Osteoblast (primary cell): ENCODE measurements at regions not wholly inside any gene's neighbourhood (a gene's known extent, or its start where the extent isn't known, plus 50 kb on each side); places are given as distances from the start of the nearest gene placed in this dataset.
A peak's percentile ranks its signal among the peaks of the same experiment; 100 is the strongest.

ENCODE experiments used
- DNase-seq: peaks from one replicate; pipeline ENCODE4 v3.0.0; 2011; ENCODE audit warnings: low spot score, mixed read lengths; ENCODE audit not compliant: insufficient read length; ENCODE audit errors: missing footprints
- H2AFZ ChIP-seq: 2 replicates; pipeline ENCODE4 v1.6.0; 2011; ENCODE audit warnings: mild to moderate bottlenecking, low read length
- H3K27ac ChIP-seq: 2 replicates; pipeline ENCODE4 v1.5.1; 2011; ENCODE audit warnings: mild to moderate bottlenecking, low read depth, low read length, moderate library complexity
- H3K27me3 ChIP-seq: 2 replicates; pipeline ENCODE4 v1.6.0; 2012; ENCODE audit warnings: mild to moderate bottlenecking, control low read depth, inconsistent platforms, low read length, moderate library complexity; ENCODE audit not compliant: insufficient read depth
- H3K36me3 ChIP-seq: 2 replicates; pipeline ENCODE4 v1.5.1; 2011; ENCODE audit warnings: mild to moderate bottlenecking, low read length, control low read depth, moderate library complexity; ENCODE audit not compliant: insufficient read depth
- H3K4me1 ChIP-seq: 2 replicates; pipeline ENCODE4 v1.5.1; 2011; ENCODE audit warnings: mild to moderate bottlenecking, low read length, control low read depth, moderate library complexity; ENCODE audit not compliant: insufficient read depth
- H3K4me2 ChIP-seq: 2 replicates; pipeline ENCODE4 v1.6.0; 2011; ENCODE audit warnings: mild to moderate bottlenecking, low read length; ENCODE audit not compliant: insufficient read depth
- H3K4me3 ChIP-seq: fragments of 200-600 bp; sonication (generic); 3 replicates; pipeline ENCODE4 v1.5.1; 2012; ENCODE audit warnings: mild to moderate bottlenecking, low read length, inconsistent platforms; ENCODE audit not compliant: insufficient read depth
- H3K79me2 ChIP-seq: 2 replicates; pipeline ENCODE4 v1.6.0; 2012; ENCODE audit warnings: mild to moderate bottlenecking, low read length, control low read depth, inconsistent platforms; ENCODE audit not compliant: insufficient read depth
- H3K9me3 ChIP-seq: 2 replicates; pipeline ENCODE4 v1.5.1; 2011; ENCODE audit warnings: low read depth, low read length, control low read depth
- H4K20me1 ChIP-seq: 2 replicates; pipeline ENCODE4 v1.6.0; 2012; ENCODE audit warnings: mild to moderate bottlenecking, low read length, control low read depth; ENCODE audit not compliant: insufficient read depth
- CTCF ChIP-seq: IDR thresholded peaks from 2 replicates; pipeline ENCODE4 v1.5.1; 2011; ENCODE audit warnings: mild to moderate bottlenecking, low read depth, low read length, moderate library complexity; ENCODE audit errors: extremely low read depth

- TF ChIP-seq CTCF: no peak
- H3K4me3 ChIP-seq: no peak overlapping the region
- no peak overlapping the region for H3K4me2 ChIP-seq
- DNase-seq: no peak
- no peaks in the 10 kb centered on the region for H3K79me2 ChIP-seq
- H3K27ac ChIP-seq: no peak overlapping the region
- H2AFZ ChIP-seq: no peak overlapping the region
- H4K20me1 ChIP-seq: no peaks in the 10 kb centered on the region
- H3K36me3 ChIP-seq: no peaks in the 10 kb centered on the region
- no peaks in the 10 kb centered on the region for H3K4me1 ChIP-seq
- H3K27me3 ChIP-seq: no peaks in the 10 kb centered on the region
- H3K9me3 ChIP-seq: no peaks in the 10 kb centered on the region
These were observed 378.4 kb upstream of the CNKSR2 start for GRCh38 chrX:20995829-20996228.

- Histone ChIP-seq H3K4me1 (no peaks in the 10 kb centered on the region), H3K79me2 (no peaks in the 10 kb centered on the region), H2AFZ (no peak overlapping the region), H3K9me3 (no peaks in the 10 kb centered on the region), H3K36me3 (no peaks in the 10 kb centered on the region), H3K27me3 (no peaks in the 10 kb centered on the region), H3K27ac (no peak overlapping the region), H3K4me2 (no peak overlapping the region), H4K20me1 (no peaks in the 10 kb centered on the region), H3K4me3 (no peak overlapping the region)
- no peak for DNase-seq
- TF ChIP-seq CTCF: no peak
These were observed 384.9 kb upstream of the CNKSR2 start for GRCh38 chrX:20989361-20989760.

- H3K79me2 ChIP-seq: no peaks in the 10 kb centered on the region
- no peaks in the 10 kb centered on the region for H4K20me1 ChIP-seq
- H2AFZ ChIP-seq: no peak overlapping the region
- no peak for TF ChIP-seq CTCF
- H3K36me3 ChIP-seq: no peaks in the 10 kb centered on the region
- H3K9me3 ChIP-seq: no peaks in the 10 kb centered on the region
- H3K27me3 ChIP-seq: no peaks in the 10 kb centered on the region
- no peak overlapping the region for H3K4me3 ChIP-seq
- no peaks in the 10 kb centered on the region for H3K4me1 ChIP-seq
- no peak for DNase-seq
- no peak overlapping the region for H3K27ac ChIP-seq
- H3K4me2 ChIP-seq: no peak overlapping the region
These were observed 385.4 kb upstream of the CNKSR2 start for GRCh38 chrX:20988804-20989203.

- no peak overlapping the region for H2AFZ ChIP-seq
- peak; percentile 84 for DNase-seq
These were observed 386.1 kb upstream of the CNKSR2 start for GRCh38 chrX:20988118-20988517.

More at GRCh38 chrX:20988118-20988517, 386.1 kb upstream of the CNKSR2 start:
- no peak for TF ChIP-seq CTCF
- no peaks in the 10 kb centered on the region for H3K79me2 ChIP-seq
- no peak overlapping the region for H3K27ac ChIP-seq
- no peaks in the 10 kb centered on the region for H3K9me3 ChIP-seq
- H3K4me1 ChIP-seq: no peaks in the 10 kb centered on the region
- H3K4me3 ChIP-seq: no peak overlapping the region
- no peaks in the 10 kb centered on the region for H4K20me1 ChIP-seq
- no peak overlapping the region for H3K4me2 ChIP-seq
- H3K27me3 ChIP-seq: no peaks in the 10 kb centered on the region
- no peaks in the 10 kb centered on the region for H3K36me3 ChIP-seq
